ENCODE measurements at regions not wholly inside any gene's neighbourhood (a gene's known extent, or its start where the extent isn't known, plus 50 kb on each side); places are given as distances from the start of the nearest gene placed in this dataset.

- H3K27ac ChIP-seq = no peak overlapping the region
- no peak for TF ChIP-seq ZFX (IDR thresholded peaks at IDR 0.05)
- TF ChIP-seq CTCF (conservative IDR thresholded peaks at IDR 0.05) = no peak
Observed at GRCh38 chr13:63512095-63512494, 2096.4 kb upstream of the PCDH20 start.

- H3K27ac ChIP-seq = no peak overlapping the region
- TF ChIP-seq CTCF (conservative IDR thresholded peaks at IDR 0.05) = no peak
- no peak for TF ChIP-seq ZFX (IDR thresholded peaks at IDR 0.05)
Observed at GRCh38 chr13:63501702-63502101, 2086.1 kb upstream of the PCDH20 start.

- TF ChIP-seq CTCF (conservative IDR thresholded peaks at IDR 0.05) (no peak), ZFX (IDR thresholded peaks at IDR 0.05) (no peak)
- no peak overlapping the region for H3K27ac ChIP-seq
Observed at GRCh38 chr13:63497601-63498000, 2082.0 kb upstream of the PCDH20 start.

GRCh38 chr13:63492604-63493003 is 2077.0 kb upstream of the PCDH20 start:
- no peak overlapping the region for H3K27ac ChIP-seq
- TF ChIP-seq CTCF (conservative IDR thresholded peaks at IDR 0.05) (no peak), ZFX (IDR thresholded peaks at IDR 0.05) (no peak)

- no peak for TF ChIP-seq ZFX (IDR thresholded peaks at IDR 0.05)
- no peak for TF ChIP-seq CTCF (conservative IDR thresholded peaks at IDR 0.05)
- no peak overlapping the region for H3K27ac ChIP-seq
Observed at GRCh38 chr13:63490149-63490548, 2074.5 kb upstream of the PCDH20 start.

- H3K27ac ChIP-seq = no peak overlapping the region
- TF ChIP-seq ZFX (IDR thresholded peaks at IDR 0.05) (no peak), CTCF (conservative IDR thresholded peaks at IDR 0.05) (no peak)
Observed at GRCh38 chr13:63481334-63481733, 2065.7 kb upstream of the PCDH20 start.

GRCh38 chr13:63472711-63473110 is 2057.1 kb upstream of the PCDH20 start:
- TF ChIP-seq ZFX (IDR thresholded peaks at IDR 0.05) (no peak), CTCF (conservative IDR thresholded peaks at IDR 0.05) (no peak)
- no peak overlapping the region for H3K27ac ChIP-seq

Data from C4-2B (cell line).